T-helper 17 cell (primary cell): ENCODE measurements at regions not wholly inside any gene's neighbourhood (a gene's known extent, or its start where the extent isn't known, plus 50 kb on each side); places are given as distances from the start of the nearest gene placed in this dataset.

Experiments used
- ATAC-seq: fragments of 150-1000 bp; cut with Tn5 transposase; 2 replicates; pipeline ENCODE4 v1.10.0; 2021; ENCODE audit warnings: mild to moderate bottlenecking, moderate library complexity
- DNase-seq, 3 donors: peaks; one replicate each; pipeline versions ENCODE4 v3.0.0 to v3.0.0-alpha.2; 2020 to 2021
- H3K9me3 ChIP-seq: one replicate; pipeline ENCODE4 v1.7.0; 2013; ENCODE audit warnings: low read length, mild to moderate bottlenecking; ENCODE audit not compliant: control insufficient read depth, poor library complexity, severe bottlenecking
- H3K27ac Mint-ChIP-seq: one replicate; pipeline ENCODE4 v1.8.0; 2022; ENCODE audit warnings: mild to moderate bottlenecking, moderate library complexity, mixed read lengths
- H3K27me3 Mint-ChIP-seq: one replicate; pipeline ENCODE4 v1.8.0; 2022; ENCODE audit warnings: mixed read lengths
- H3K36me3 Mint-ChIP-seq: one replicate; pipeline ENCODE4 v1.8.0; 2022; ENCODE audit warnings: low read depth, mixed read lengths
- H3K4me1 Mint-ChIP-seq: one replicate; pipeline ENCODE4 v1.8.0; 2022; ENCODE audit warnings: mild to moderate bottlenecking, mixed read lengths
- H3K4me3 Mint-ChIP-seq: one replicate; pipeline ENCODE4 v1.8.0; 2022; ENCODE audit warnings: mild to moderate bottlenecking, moderate library complexity, mixed read lengths

DNA sequence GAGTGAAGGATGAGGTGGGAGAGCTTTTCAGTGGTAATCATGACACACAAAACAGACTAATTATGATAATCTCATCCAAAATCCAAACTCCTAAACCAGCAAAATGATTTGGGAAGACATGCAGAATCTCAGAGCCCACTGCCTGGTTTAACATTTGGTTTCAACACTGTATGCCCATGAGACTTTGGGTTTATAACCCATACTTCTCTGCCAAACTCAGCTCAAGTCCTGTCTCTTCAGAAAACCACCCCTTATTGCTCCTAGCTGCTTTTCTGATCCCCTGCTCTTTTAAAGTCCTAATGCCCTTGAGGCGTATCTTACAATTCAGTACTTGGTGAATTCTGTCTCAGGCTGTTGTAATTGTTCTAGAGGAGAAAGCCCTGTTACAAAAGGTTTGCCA is 593.0 kb upstream of the ID2 start:
- peaks cover 2% of the 10 kb centered on the region for H3K36me3 Mint-ChIP-seq
- no peaks in the 10 kb centered on the region for H3K9me3 ChIP-seq
- DNase-seq = no peak
- ATAC-seq = no peak
- H3K4me3 Mint-ChIP-seq = no peak overlapping the region
- H3K27me3 Mint-ChIP-seq = no peaks in the 10 kb centered on the region
- no peaks in the 10 kb centered on the region for H3K4me1 Mint-ChIP-seq
- no peak overlapping the region for H3K27ac Mint-ChIP-seq

- H3K36me3 Mint-ChIP-seq = peaks cover 2% of the 10 kb centered on the region
- ATAC-seq = no peak
- H3K27ac Mint-ChIP-seq = no peak overlapping the region
- no peak overlapping the region for H3K4me3 Mint-ChIP-seq
- no peaks in the 10 kb centered on the region for H3K9me3 ChIP-seq
- no peaks in the 10 kb centered on the region for H3K4me1 Mint-ChIP-seq
- DNase-seq = no peak
- H3K27me3 Mint-ChIP-seq = no peaks in the 10 kb centered on the region
These were observed 592.3 kb upstream of the ID2 start for GRCh38 chr2:8089596-8089995.

DNA sequence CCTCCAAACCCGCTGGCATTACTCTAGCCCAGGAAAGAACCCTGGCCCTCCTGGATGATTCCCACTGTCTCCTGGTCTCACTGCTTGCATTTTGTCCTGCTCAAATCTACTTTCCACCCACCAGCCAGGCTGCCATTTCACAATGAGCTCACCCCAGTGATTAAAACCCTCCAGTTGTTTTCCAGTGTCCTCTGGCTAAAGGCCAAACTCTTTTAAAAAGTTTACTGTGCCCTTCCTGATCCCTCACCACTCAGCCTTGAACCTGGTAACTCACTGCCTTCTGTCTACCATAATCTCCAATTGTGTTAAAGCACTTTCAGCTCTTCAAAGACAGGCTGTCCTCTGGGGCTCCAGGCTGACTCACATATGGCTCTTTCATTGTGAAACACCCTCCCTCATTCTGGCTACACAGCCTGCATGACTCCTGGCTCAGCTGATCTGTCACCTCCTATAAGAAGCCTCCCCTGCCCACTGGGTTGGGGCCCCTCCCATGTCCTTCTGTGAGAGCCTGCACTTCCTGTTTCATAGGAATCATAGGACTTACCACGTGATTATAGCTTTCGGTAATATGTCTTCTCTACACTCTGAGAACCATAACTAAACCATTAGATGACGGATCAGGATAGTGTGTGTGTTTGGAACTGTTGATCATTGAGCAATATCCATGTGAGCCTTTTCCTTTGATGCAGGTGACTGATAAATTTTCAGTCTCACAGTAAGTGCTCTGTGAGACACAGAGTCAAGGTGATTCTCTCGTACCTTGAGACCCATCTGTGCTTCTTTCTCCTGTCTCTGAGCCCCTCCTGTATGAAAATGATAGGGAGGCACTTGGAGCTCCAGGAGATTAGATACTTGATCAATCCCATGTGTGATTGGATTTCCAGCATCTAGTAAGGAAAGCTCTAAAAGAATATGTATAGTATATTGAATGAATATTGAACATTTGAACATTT is 590.8 kb upstream of the ID2 start:
- no peak for DNase-seq
- Mint-ChIP-seq H3K36me3 (peaks cover 2% of the 10 kb centered on the region), H3K27ac (peak overlapping the region; percentile 39), H3K4me3 (no peak overlapping the region), H3K4me1 (no peaks in the 10 kb centered on the region), H3K27me3 (no peaks in the 10 kb centered on the region)
- ATAC-seq = peak; percentile 56
- no peaks in the 10 kb centered on the region for H3K9me3 ChIP-seq

GRCh38 chr2:8094526-8094925 is 587.3 kb upstream of the ID2 start:
- Mint-ChIP-seq H3K27ac (no peak overlapping the region), H3K4me1 (no peaks in the 10 kb centered on the region), H3K4me3 (no peak overlapping the region), H3K27me3 (no peaks in the 10 kb centered on the region), H3K36me3 (no peaks in the 10 kb centered on the region)
- no peaks in the 10 kb centered on the region for H3K9me3 ChIP-seq
- DNase-seq (no peak), ATAC-seq (no peak)

GRCh38 chr2:8095978-8096377 is 585.9 kb upstream of the ID2 start:
- Mint-ChIP-seq H3K27ac (no peak overlapping the region), H3K36me3 (no peaks in the 10 kb centered on the region), H3K4me3 (no peak overlapping the region), H3K4me1 (no peaks in the 10 kb centered on the region), H3K27me3 (no peaks in the 10 kb centered on the region)
- ATAC-seq (no peak), DNase-seq (no peak)
- H3K9me3 ChIP-seq = no peaks in the 10 kb centered on the region

- Mint-ChIP-seq H3K4me1 (no peaks in the 10 kb centered on the region), H3K27ac (no peak overlapping the region), H3K36me3 (no peaks in the 10 kb centered on the region), H3K4me3 (no peak overlapping the region), H3K27me3 (no peaks in the 10 kb centered on the region)
- DNase-seq = no peak
- H3K9me3 ChIP-seq = no peaks in the 10 kb centered on the region
- no peak for ATAC-seq
These were observed 585.4 kb upstream of the ID2 start for GRCh38 chr2:8096484-8096883.

GRCh38 chr2:8098476-8099266 is 583.2 kb upstream of the ID2 start:
- Mint-ChIP-seq H3K36me3 (no peaks in the 10 kb centered on the region), H3K27me3 (no peaks in the 10 kb centered on the region), H3K27ac (no peak overlapping the region), H3K4me1 (no peaks in the 10 kb centered on the region), H3K4me3 (no peak overlapping the region)
- DNase-seq (no peak), ATAC-seq (no peak)
- H3K9me3 ChIP-seq = no peaks in the 10 kb centered on the region

DNA sequence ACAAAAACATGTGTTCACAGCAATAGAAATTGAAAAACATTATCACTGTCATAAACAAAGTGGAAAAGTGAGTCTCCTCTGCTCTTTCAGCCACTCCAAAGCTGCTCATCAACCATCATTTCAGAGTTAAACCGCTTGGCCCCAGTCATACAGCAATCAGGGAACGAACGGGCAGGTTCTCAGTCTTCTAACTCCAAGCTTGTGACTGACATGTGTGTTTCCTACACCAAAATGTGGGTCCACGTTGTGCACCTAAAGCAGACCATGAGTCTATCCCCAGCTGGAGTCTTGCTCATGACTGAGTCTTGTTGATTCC is 582.6 kb upstream of the ID2 start:
- H3K9me3 ChIP-seq = no peaks in the 10 kb centered on the region
- DNase-seq (no peak), ATAC-seq (no peak)
- Mint-ChIP-seq H3K4me1 (no peaks in the 10 kb centered on the region), H3K27me3 (no peaks in the 10 kb centered on the region), H3K27ac (no peak overlapping the region), H3K4me3 (no peak overlapping the region), H3K36me3 (no peaks in the 10 kb centered on the region)

DNA sequence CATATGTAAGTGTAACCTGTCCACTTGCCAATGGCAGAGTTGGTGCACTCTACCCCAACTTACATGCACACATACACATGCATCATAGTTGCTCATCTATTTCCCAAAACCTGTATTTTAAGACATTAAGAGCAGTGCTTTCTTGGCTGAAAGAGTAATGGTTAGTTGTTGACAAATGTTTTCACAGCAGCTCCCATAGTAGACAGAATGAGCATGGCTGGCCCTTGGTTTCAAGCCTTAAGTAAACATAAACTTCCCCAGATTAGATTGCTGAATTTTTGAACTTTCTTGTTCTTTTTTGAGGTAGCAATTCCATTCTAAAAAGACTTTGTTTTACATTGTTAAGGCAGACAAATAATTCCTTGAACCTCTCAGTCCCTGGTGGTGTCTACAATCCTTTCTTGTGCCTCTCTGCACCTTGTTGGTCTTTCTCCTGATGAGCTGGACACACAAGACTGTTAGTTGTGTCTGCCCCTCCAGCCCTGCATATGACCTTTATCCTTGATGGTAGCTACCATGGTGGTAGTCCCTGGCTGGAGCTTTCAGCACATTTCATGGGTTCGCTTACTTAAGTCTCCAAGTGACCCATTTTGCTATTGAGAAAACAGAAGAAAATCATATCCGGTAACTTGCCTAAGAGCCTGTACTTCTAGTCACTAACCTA is 580.1 kb upstream of the ID2 start:
- no peak overlapping the region for H3K4me3 Mint-ChIP-seq
- no peaks in the 10 kb centered on the region for H3K36me3 Mint-ChIP-seq
- DNase-seq = no peak
- no peaks in the 10 kb centered on the region for H3K27me3 Mint-ChIP-seq
- no peaks in the 10 kb centered on the region for H3K4me1 Mint-ChIP-seq
- no peaks in the 10 kb centered on the region for H3K9me3 ChIP-seq
- no peak for ATAC-seq
- no peak overlapping the region for H3K27ac Mint-ChIP-seq

DNA sequence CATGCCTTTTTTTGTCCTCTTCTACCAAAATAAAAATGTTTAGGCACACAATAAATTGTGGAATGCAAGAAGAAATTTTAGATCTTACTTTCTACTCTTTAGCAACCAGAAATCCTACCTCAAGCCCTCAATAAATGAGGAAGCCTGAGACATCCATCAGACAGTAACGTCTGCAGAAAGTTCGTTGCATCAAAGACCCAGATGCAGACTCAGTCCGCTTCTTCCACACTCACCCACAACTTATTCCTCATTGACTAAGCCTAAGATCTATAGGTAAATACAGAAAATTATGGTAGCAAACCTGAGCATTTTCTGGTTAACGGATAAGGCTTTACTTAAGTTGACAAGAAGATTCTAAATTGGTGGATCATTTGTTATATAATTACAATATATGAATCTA is 579.4 kb upstream of the ID2 start:
- ATAC-seq = no peak
- no peak for DNase-seq
- Mint-ChIP-seq H3K27ac (no peak overlapping the region), H3K36me3 (no peaks in the 10 kb centered on the region), H3K4me1 (no peaks in the 10 kb centered on the region), H3K27me3 (no peaks in the 10 kb centered on the region), H3K4me3 (no peak overlapping the region)
- H3K9me3 ChIP-seq = no peaks in the 10 kb centered on the region

DNA sequence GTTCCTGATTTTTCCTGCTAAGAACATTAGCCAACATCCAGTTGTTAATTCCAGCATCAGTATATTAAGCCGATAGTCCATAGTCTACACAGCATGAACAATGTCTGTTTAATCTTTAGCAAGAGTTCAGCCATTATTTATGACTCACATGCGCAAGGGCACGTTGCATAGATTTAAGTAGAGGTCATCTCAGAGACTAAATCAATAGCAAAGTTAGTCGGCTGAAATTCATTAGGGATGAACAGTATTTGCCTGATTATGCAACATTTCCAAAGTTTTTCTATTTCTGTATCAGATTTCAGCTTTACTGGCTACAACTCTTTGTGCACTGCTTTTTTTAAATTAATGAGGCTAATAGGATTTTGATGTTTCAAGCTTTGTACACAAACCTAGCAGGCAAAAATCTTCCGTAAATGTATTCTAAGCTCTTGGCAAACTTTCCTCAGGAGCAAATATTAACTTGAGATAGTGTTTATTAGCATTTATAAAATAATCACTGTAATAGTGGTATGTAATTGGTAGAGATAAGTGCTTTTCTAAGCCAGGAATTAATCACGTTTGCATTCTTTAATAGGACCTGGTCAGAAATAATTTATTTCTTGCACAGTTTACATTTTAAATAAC is 578.7 kb upstream of the ID2 start:
- DNase-seq = no peak
- no peak overlapping the region for H3K27ac Mint-ChIP-seq

GRCh38 chr2:8107150-8107549 is 574.7 kb upstream of the ID2 start:
- Mint-ChIP-seq H3K36me3 (no peaks in the 10 kb centered on the region), H3K27ac (no peak overlapping the region), H3K4me3 (no peak overlapping the region), H3K27me3 (no peaks in the 10 kb centered on the region), H3K4me1 (no peaks in the 10 kb centered on the region)
- no peak for DNase-seq
- ATAC-seq = no peak
- no peaks in the 10 kb centered on the region for H3K9me3 ChIP-seq

More for the DNA sequence above, 578.7 kb upstream of the ID2 start:
- H3K9me3 ChIP-seq = no peaks in the 10 kb centered on the region
- H3K27me3 Mint-ChIP-seq = no peaks in the 10 kb centered on the region
- H3K4me3 Mint-ChIP-seq = no peak overlapping the region
- no peaks in the 10 kb centered on the region for H3K36me3 Mint-ChIP-seq
- ATAC-seq = no peak
- no peaks in the 10 kb centered on the region for H3K4me1 Mint-ChIP-seq
